GM10248 (cell line): ENCODE measurements at regions not wholly inside any gene's neighbourhood (a gene's known extent, or its start where the extent isn't known, plus 50 kb on each side); places are given as distances from the start of the nearest gene placed in this dataset.

ENCODE experiments used
- CTCF ChIA-PET: fragments of 300-600 bp; sonication (Branson Sonifier 250); formaldehyde crosslinking; extraction: SDS; loops from one replicate; lab custom pipeline; 2021; ENCODE audit warnings: antibody characterized with exemption; lab: Yijun Ruan, JAX
- POLR2A ChIA-PET: fragments of 350-650 bp; sonication (Branson Sonifier 250); formaldehyde crosslinking; extraction: SDS; loops from one replicate; lab custom pipeline; 2020; ENCODE audit warnings: antibody characterized with exemption; lab: Yijun Ruan, JAX
- DNase-seq: peaks from one replicate; pipeline ENCODE4 v3.0.0; 2012; ENCODE audit errors: extremely low spot score
- TF ChIP-seq, protein P1 (sequence below): IDR thresholded peaks from 2 replicates; pipeline ENCODE4 v1.5.1; 2012; ENCODE audit warnings: mild to moderate bottlenecking, low read depth; ENCODE audit errors: extremely low read depth, missing control alignments, control extremely low read depth

DNA sequence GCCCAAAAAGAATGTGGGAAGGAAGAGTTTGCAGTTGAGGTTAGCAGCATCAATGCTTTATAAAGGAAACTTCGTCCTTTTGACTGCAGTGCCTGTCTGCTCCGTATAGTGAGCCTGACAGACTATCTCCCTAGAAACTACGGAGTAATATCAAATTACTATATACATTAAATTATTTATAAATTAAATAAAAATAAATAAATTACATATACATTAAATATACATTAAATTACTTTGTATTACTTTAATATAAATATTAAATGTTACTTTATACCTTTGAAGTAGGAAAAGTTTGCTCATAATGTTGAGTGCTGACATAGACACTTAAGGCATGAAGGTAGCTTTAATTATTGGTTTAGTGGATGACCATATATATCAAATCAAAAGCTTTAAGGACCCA is 165.2 kb downstream of the IL15 start:
- TF ChIP-seq, protein P1, sequence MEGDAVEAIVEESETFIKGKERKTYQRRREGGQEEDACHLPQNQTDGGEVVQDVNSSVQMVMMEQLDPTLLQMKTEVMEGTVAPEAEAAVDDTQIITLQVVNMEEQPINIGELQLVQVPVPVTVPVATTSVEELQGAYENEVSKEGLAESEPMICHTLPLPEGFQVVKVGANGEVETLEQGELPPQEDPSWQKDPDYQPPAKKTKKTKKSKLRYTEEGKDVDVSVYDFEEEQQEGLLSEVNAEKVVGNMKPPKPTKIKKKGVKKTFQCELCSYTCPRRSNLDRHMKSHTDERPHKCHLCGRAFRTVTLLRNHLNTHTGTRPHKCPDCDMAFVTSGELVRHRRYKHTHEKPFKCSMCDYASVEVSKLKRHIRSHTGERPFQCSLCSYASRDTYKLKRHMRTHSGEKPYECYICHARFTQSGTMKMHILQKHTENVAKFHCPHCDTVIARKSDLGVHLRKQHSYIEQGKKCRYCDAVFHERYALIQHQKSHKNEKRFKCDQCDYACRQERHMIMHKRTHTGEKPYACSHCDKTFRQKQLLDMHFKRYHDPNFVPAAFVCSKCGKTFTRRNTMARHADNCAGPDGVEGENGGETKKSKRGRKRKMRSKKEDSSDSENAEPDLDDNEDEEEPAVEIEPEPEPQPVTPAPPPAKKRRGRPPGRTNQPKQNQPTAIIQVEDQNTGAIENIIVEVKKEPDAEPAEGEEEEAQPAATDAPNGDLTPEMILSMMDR, result no peak
- ChIA-PET CTCF (no interaction called here), POLR2A (no interaction called here)
- no peak for DNase-seq

DNA sequence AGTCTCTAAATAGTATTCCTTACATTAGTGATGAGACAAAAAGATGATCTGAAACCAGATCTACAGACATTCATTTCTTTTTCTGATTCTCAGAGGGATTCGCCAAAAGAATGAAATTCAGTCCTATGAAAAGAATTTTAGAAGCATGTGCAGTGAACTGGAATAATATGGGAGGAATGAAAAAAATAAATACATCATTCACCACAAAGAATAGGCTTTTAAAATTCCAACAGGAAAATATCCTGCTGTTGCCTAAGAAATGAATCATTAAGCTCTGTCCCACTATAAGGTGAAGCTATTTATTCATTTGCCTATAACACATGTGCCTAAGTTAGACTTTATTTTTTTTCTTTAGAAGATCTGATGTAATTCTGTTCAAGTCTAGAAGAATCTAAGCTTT is 165.9 kb downstream of the IL15 start:
- TF ChIP-seq, protein P1, result no peak
- DNase-seq, result no peak
- ChIA-PET POLR2A (no interaction called here), CTCF (interaction anchor here (1.3 kb wide), 1 partner anchor 9 kb away, joined by 4 read pairs; no protein-coding TSS in a partner anchor)

DNA sequence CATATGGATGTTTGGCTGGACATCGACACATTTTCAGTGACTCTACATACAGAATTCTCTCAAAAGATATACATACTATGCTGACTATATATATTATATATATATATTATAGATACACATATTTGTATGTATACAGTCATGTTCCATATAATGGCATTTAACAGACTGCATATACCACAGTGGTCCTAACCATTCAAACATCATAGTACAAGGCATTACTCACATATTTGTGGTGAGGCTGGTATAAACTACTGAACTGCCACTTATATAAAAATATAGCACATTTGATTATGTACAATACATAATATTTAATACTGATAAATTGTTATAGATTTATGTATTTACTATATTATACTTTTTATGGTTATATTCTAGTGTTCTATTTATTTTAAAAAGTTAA is 168.5 kb downstream of the IL15 start:
- CTCF ChIA-PET, result interaction anchor here (0.9 to 1.6 kb wide), 2 partner anchors 13 to 31 kb away, joined by 3 to 4 read pairs; no protein-coding TSS in a partner anchor
- TF ChIP-seq, protein P1, result no peak
- no peak for DNase-seq
- POLR2A ChIA-PET, result no interaction called here

DNA sequence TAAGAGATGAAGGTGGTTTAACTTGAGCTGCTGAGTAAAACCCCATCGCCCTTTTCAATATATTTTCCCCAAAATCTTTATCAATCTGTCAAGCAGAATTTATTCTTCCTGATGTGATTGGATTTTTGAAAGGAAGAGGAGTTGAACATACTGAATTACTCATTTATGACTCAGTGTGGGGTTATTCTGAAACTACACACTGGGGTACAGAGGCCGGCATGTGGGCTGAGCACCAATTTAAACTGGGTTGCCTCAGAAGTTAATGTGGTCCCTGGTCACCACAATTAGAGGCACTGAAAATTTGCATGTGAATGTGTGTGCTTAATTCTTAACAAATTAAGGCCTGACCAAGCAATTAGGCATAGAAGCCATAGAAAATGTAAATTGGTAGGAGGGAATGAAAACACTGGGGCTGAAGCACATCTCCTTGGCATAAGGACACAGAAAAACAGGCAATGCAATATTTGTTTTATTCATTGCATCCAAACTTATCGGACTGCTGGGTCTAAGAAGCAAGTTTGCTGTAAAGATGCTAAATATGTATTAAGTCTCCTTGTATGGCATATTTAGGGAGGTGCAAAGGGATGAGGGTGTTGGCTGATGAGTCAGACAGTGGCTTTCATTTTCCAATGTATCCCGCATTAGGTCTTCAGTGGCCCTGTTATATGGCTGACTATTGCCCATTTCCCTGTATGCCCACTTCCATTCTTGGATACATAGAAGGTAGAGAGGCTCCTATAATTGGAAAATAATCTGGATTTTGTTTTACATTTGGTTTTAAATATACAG is 170.9 kb downstream of the IL15 start:
- CTCF ChIA-PET, result no interaction called here
- TF ChIP-seq, protein P1, result no peak
- POLR2A ChIA-PET, result no interaction called here
- DNase-seq, result no peak

DNA sequence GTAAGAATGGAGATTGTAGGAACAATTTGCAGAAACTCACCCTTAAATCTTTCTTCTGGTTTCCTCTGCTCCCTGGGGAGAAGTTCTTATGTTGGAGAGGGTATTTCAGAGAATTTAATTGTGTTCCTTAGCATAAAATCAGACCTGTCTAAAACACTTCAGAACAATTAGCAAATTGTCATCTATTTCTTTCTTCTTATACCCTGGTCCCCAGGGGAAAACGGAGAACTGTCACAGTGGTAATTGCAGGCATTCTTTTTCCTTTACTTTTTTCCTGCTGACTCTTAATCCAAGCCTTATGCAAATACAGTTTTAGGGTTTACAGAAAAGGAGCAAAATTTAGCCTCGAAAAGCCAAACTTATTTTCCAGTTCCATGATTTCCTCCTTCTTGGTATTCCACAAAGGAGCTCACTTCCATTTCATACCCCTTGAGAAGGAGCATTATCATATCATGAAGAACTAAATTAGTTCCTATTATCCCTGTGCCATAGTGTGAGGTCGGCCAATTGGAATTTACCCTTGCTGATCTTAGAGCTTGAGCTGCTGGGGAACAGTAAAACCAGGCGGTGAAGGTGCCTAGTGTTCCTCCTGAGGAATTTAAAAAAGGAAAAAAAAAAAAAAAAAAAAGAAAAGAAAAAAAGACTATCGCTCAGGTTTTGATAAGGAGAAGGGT is 173.8 kb downstream of the IL15 start:
- ChIA-PET POLR2A (no interaction called here), CTCF (interaction anchor here (3.3 kb wide), 1 partner anchor 22 kb away, joined by 7 read pairs; no protein-coding TSS in a partner anchor)
- TF ChIP-seq, protein P1, result no peak
- no peak for DNase-seq

DNA sequence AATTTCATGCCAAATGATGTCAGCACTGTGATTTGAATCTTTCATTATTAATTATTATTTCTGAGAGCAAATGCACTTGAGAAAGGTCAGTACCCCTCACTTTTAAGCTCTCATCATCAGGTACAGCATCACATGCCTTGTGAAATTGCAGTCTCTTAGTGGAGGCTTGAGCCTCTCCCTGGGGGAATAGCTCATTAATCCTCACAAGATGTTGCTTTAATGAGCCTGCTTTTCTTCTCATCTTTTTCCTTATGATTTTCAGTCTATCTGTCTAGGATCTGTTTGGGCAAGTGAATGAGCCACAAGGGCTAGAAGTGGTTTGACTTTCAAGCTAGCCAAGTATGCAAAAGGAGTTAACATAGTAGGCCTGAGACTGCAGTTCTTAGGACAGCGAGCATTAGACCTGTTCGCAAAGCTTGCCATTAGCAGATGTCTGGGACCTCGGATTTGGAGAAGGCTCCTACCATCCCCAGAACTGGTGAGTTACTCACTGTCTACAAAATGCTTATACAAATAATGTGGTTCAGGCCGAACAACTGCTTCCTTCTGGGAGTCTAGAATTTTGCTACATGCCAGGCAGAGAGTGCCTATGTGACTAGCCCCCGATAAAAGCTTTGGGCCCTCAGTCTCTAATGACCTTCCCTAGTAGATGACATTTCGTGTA is 174.5 kb downstream of the IL15 start:
- no peak for DNase-seq
- CTCF ChIA-PET, result interaction anchor here (1.1 to 3.3 kb wide), 2 partner anchors 8 to 23 kb away, joined by 4 to 7 read pairs; no protein-coding TSS in a partner anchor

More for the DNA sequence above, 174.5 kb downstream of the IL15 start:
- TF ChIP-seq, protein P1, result no peak
- POLR2A ChIA-PET, result no interaction called here
